C4-2B (cell line): ENCODE measurements at regions not wholly inside any gene's neighbourhood (a gene's known extent, or its start where the extent isn't known, plus 50 kb on each side); places are given as distances from the start of the nearest gene placed in this dataset.

Experiments used
- ZFX ChIP-seq: fragments of 450-650 bp; IDR thresholded peaks from 2 replicates; pipeline ENCODE4 v1.6.1; 2017
- TF ChIP-seq, protein P1 (sequence below): fragments of 450-650 bp; conservative IDR thresholded peaks from 2 replicates; pipeline ENCODE4 v1.5.1; 2017; ENCODE audit warnings: mild to moderate bottlenecking

DNA sequence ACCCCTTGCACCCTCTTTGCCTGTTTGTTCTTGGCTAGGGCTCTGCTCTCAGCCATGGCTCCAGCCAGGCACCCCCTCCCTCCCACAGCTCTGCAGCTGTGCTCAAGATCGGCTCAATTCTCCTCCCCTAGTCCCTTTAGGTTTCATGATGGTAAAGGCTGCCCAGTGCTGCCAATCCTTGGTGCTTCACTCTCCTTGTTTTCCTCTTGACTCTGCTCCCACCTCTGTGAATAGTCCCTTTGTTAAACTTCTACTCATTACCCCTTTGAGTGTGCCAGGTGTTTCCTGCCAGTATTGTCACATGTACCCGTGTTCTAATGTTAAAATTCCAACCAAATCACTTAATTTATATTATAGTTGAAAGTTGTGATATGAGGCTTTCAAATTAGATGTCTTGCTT is 101.0 kb upstream of the CERS6 start:
- TF ChIP-seq, protein P1, sequence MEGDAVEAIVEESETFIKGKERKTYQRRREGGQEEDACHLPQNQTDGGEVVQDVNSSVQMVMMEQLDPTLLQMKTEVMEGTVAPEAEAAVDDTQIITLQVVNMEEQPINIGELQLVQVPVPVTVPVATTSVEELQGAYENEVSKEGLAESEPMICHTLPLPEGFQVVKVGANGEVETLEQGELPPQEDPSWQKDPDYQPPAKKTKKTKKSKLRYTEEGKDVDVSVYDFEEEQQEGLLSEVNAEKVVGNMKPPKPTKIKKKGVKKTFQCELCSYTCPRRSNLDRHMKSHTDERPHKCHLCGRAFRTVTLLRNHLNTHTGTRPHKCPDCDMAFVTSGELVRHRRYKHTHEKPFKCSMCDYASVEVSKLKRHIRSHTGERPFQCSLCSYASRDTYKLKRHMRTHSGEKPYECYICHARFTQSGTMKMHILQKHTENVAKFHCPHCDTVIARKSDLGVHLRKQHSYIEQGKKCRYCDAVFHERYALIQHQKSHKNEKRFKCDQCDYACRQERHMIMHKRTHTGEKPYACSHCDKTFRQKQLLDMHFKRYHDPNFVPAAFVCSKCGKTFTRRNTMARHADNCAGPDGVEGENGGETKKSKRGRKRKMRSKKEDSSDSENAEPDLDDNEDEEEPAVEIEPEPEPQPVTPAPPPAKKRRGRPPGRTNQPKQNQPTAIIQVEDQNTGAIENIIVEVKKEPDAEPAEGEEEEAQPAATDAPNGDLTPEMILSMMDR: no peak
- TF ChIP-seq ZFX: no peak
